Lower leg skin (tissue), 4 donors: ENCODE measurements at regions not wholly inside any gene's neighbourhood (a gene's known extent, or its start where the extent isn't known, plus 50 kb on each side); places are given as distances from the start of the nearest gene placed in this dataset.

ENCODE experiments used
- DNase-seq, 2 donors: peaks; one replicate each; pipeline ENCODE4 v3.0.0-alpha.2; 2019; ENCODE audit warnings: low spot score in 2 of 2
- H3K4me3 ChIP-seq: fragments of 200-600 bp; sonication (generic); 2 replicates; pipeline ENCODE4 v1.5.1; 2017; ENCODE audit warnings: mild to moderate bottlenecking, low read depth; ENCODE audit not compliant: poor library complexity, severe bottlenecking
- CTCF ChIP-seq, 3 donors: fragments of 450-650 bp; IDR thresholded peaks; one replicate each; pipeline ENCODE4 v1.5.1; 2016; ENCODE audit warnings: antibody characterized with exemption in 3 of 3, mild to moderate bottlenecking in 3 of 3, moderate library complexity in 2 of 3
- POLR2A ChIP-seq, 2 donors: fragments of 450-650 bp; IDR thresholded peaks; one replicate each; pipeline ENCODE4 v1.6.1; 2016 to 2017; ENCODE audit warnings: antibody characterized with exemption in 2 of 2, mild to moderate bottlenecking in 1 of 2, moderate library complexity in 1 of 2
- WGBS, 2 donors: methylation state at CpG; one replicate each; pipeline ENCODE4 v1.1.5; 2018; 5-methylcytosine and 5-hydroxymethylcytosine counted together
- intact Hi-C: fragments of 100-400 bp; cut with DNase I; formaldehyde crosslinking; loops from one replicate; pipeline ENCODE4 v1.15.0; 2023; ENCODE audit warnings: low total_unique reads

GRCh38 chr14:80105488-80105994, 105.8 kb downstream of the DIO2 start:
- intact Hi-C loops: no loop called here
- DNase-seq: no peak
- TF ChIP-seq CTCF (IDR thresholded peaks at IDR 0.05) (no peak), POLR2A (IDR thresholded peaks at IDR 0.05) (no peak)
- 56 to 58% methylated on average over 5 of the region's 5 CpGs for WGBS, 2 donors
- H3K4me3 ChIP-seq: no peak overlapping the region

- TF ChIP-seq CTCF (IDR thresholded peaks at IDR 0.05) (no peak), POLR2A (IDR thresholded peaks at IDR 0.05) (no peak)
- intact Hi-C loops: no loop called here
- DNase-seq: no peak
- H3K4me3 ChIP-seq: no peak overlapping the region
Observed at GRCh38 chr14:80101835-80102234, 109.5 kb downstream of the DIO2 start.

GRCh38 chr14:80100681-80101080, 110.6 kb downstream of the DIO2 start:
- DNase-seq: no peak
- intact Hi-C loops: no loop called here
- 85 to 90% methylated on average over 7 of the region's 7 CpGs for WGBS, 2 donors
- TF ChIP-seq CTCF (IDR thresholded peaks at IDR 0.05): no peak
- TF ChIP-seq POLR2A (IDR thresholded peaks at IDR 0.05): no peak
- no peak overlapping the region for H3K4me3 ChIP-seq

- no peak for DNase-seq
- TF ChIP-seq POLR2A (IDR thresholded peaks at IDR 0.05): no peak
- TF ChIP-seq CTCF (IDR thresholded peaks at IDR 0.05): no peak
- WGBS, 2 donors: 83 to 85% methylated on average over 4 of the region's 4 CpGs
- intact Hi-C loops: no loop called here
- H3K4me3 ChIP-seq: no peak overlapping the region
Observed at GRCh38 chr14:80095623-80096022, 115.7 kb downstream of the DIO2 start.

GRCh38 chr14:80087411-80087810, 123.9 kb downstream of the DIO2 start:
- TF ChIP-seq CTCF (IDR thresholded peaks at IDR 0.05) (no peak), POLR2A (IDR thresholded peaks at IDR 0.05) (no peak)
- no peak overlapping the region for H3K4me3 ChIP-seq
- 57 to 88% methylated on average over 1 of the region's 1 CpG for WGBS, 2 donors
- no peak for DNase-seq
- intact Hi-C loops: no loop called here

GRCh38 chr14:80084196-80084595, 127.1 kb downstream of the DIO2 start:
- TF ChIP-seq CTCF (IDR thresholded peaks at IDR 0.05): no peak
- no peak for TF ChIP-seq POLR2A (IDR thresholded peaks at IDR 0.05)
- no peak for DNase-seq
- WGBS, 2 donors: 85 to 92% methylated on average over 2 of the region's 2 CpGs
- no peak overlapping the region for H3K4me3 ChIP-seq
- intact Hi-C loops: no loop called here
